HUES64 (cell line): ENCODE measurements at regions not wholly inside any gene's neighbourhood (a gene's known extent, or its start where the extent isn't known, plus 50 kb on each side); places are given as distances from the start of the nearest gene placed in this dataset.
"Not testable (repeated sequence)": the region's sequence is repeated elsewhere in the genome, so short reads cannot be mapped to it uniquely, and the experiment has no call there.

Experiments used
- H3K27ac ChIP-seq: 2 replicates; pipeline ENCODE4 v1.7.0; 2013; ENCODE audit warnings: low read depth, low read length, inconsistent platforms
- H3K27me3 ChIP-seq: 2 replicates; pipeline ENCODE4 v1.6.1; 2013; ENCODE audit warnings: mild to moderate bottlenecking, low read length; ENCODE audit not compliant: insufficient read depth
- H3K36me3 ChIP-seq: 2 replicates; pipeline ENCODE4 v1.6.1; 2013; ENCODE audit warnings: mild to moderate bottlenecking, low read length; ENCODE audit not compliant: insufficient read depth
- H3K4me1 ChIP-seq: 2 replicates; pipeline ENCODE4 v1.6.1; 2013; ENCODE audit warnings: mild to moderate bottlenecking, low read length, moderate library complexity; ENCODE audit not compliant: insufficient read depth
- H3K4me3 ChIP-seq: 2 replicates; pipeline ENCODE4 v1.5.1; 2013; ENCODE audit warnings: mild to moderate bottlenecking, low read length, moderate library complexity
- H3K9ac ChIP-seq: 2 replicates; pipeline ENCODE4 v1.6.1; 2013; ENCODE audit warnings: mild to moderate bottlenecking, low read depth, low read length
- H3K9me3 ChIP-seq: 2 replicates; pipeline ENCODE4 v1.6.1; 2013; ENCODE audit warnings: low read depth, low read length; ENCODE audit not compliant: insufficient read depth
- WGBS: fragments of 150-250, 120-280 bp; methylation state at CpG from one replicate; pipeline ENCODE4 v1.1.7; 2013; ENCODE audit warnings: missing lambda C conversion rate; 5-methylcytosine and 5-hydroxymethylcytosine counted together

DNA sequence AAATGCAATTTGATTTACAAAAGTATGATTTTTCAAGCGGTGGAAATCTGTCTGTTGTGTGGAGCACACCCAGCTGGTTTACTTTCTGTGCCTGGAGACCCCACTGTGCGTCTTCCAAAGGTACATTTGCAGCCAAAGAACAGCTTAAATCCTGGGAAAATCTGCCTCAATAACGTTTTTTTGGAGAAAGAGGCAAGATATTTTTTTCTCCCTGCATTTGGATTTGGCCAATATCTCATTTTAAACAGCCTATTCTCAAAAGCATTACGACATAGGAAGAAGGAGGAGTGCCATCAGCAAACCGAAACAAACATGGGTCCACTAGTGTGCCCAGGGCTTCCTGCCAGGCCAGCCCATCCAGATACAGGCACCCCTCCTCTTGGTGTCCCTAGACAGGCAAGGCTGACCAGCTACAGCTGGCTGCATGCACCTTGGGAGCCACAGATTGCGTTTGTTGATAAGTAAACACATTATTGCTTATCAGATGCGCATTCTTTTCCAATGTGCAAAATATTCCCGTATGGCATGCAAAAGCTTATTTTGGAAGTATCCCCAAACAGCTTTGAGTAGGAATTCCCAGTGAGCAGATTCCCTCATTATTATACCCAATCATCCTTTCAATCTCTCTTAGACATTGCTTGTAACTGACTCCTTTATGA lies 184.5 kb upstream of the MARCKS start:
- Histone ChIP-seq H3K27me3 (no peaks in the 10 kb centered on the region), H3K9ac (no peak overlapping the region), H3K9me3 (no peaks in the 10 kb centered on the region), H3K4me1 (peaks cover 33% of the 10 kb centered on the region), H3K4me3 (no peak overlapping the region), H3K36me3 (no peaks in the 10 kb centered on the region), H3K27ac (peak overlapping the region; percentile 12; the same call in 1 of the 2 replicates)
- WGBS = 67% methylated on average over 8 of the region's 8 CpGs

DNA sequence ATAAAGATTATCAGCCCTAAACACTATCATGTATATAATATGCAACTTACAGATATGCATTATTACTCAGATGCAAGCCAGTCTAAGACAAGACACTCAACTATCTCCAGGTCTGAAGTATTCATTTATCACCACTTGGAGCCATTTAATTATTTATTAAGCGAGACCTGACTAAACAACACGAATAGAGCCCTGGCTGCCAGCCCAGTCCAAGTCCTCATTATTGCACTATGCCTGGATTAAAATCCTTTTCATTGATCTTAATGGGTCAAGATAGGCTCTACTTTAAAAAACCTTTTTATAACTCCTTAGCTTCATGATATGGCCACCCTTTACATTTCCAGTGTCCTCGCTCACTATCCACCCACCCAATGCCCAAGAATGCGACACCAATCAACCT lies 183.1 kb upstream of the MARCKS start:
- no peaks in the 10 kb centered on the region for H3K36me3 ChIP-seq
- H3K27ac ChIP-seq = no peak overlapping the region
- peaks cover 33% of the 10 kb centered on the region for H3K4me1 ChIP-seq
- H3K9ac ChIP-seq = no peak overlapping the region
- no peaks in the 10 kb centered on the region for H3K9me3 ChIP-seq
- WGBS = 88% methylated on average over 4 of the region's 4 CpGs
- no peaks in the 10 kb centered on the region for H3K27me3 ChIP-seq
- no peak overlapping the region for H3K4me3 ChIP-seq

DNA sequence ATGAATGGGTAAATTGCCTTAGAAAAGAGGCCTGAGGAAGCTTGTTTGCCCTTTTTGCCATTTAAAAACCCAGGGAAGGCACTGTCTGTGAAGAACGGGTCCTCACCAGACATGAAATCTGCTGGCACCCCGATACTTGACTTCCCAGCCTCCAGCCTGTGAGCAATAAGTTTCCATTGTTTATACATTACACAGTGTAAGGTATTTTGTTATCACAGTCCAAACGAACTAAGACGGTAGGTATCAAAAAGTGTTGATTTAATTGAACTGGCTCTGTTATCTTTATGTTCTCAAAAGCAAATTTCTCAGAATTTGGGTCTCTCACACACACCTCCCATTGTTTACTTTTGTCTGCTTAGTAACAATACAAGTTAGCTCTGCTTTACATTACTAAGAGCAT lies 181.1 kb upstream of the MARCKS start:
- Histone ChIP-seq H3K27ac (no peak overlapping the region), H3K4me1 (peaks cover 33% of the 10 kb centered on the region), H3K4me3 (no peak overlapping the region), H3K36me3 (no peaks in the 10 kb centered on the region), H3K9ac (no peak overlapping the region), H3K27me3 (no peaks in the 10 kb centered on the region), H3K9me3 (no peaks in the 10 kb centered on the region)
- WGBS = 99% methylated on average over 4 of the region's 4 CpGs

DNA sequence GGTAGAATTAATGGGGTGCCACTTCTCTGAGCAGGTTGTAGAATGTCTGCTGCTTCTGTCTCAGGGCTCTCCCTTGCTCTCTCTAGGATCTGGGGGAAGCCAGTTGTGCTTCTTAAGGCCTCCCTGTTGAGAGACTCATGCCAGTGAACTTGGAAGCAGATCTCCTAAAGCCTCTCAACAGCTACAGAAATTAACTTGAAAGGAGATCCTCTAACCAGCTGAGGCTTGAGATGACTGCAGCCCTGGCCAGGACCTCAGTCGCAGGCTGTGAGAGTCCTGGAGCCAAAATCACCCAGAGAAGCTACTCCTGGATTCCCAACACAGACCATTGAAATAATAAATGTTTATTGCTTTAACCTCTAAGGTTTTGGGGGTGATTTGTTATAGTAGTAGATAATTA lies 180.2 kb upstream of the MARCKS start:
- Histone ChIP-seq H3K9me3 (no peaks in the 10 kb centered on the region), H3K4me1 (peaks cover 27% of the 10 kb centered on the region), H3K27ac (no peak overlapping the region), H3K36me3 (no peaks in the 10 kb centered on the region), H3K27me3 (no peaks in the 10 kb centered on the region), H3K4me3 (no peak overlapping the region), H3K9ac (no peak overlapping the region)
- 91% methylated on average over 1 of the region's 1 CpG for WGBS

DNA sequence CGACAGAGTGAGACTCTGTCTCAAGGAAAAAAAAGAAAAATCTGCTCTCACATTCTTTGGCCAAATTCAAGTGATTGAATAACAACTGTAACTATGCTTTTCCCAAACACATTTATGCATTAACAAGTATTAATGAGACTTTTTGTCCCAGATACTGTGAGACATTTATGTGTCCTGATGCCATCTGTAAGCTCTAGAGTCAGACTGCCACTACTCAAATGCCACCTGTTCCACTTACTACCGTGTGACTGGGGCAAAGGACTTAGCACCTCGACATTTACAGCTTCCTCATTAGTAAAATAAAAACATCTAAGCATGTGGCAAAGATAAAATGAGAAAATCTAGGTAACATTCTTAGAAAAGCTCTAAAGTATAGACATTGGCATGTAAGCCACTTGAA lies 178.1 kb upstream of the MARCKS start:
- no peaks in the 10 kb centered on the region for H3K27me3 ChIP-seq
- 96% methylated on average over 3 of the region's 3 CpGs for WGBS
- H3K36me3 ChIP-seq = no peaks in the 10 kb centered on the region
- no peaks in the 10 kb centered on the region for H3K9me3 ChIP-seq
- no peak overlapping the region for H3K4me3 ChIP-seq
- no peak overlapping the region for H3K9ac ChIP-seq
- peaks cover 8% of the 10 kb centered on the region for H3K4me1 ChIP-seq
- H3K27ac ChIP-seq = no peak overlapping the region

DNA sequence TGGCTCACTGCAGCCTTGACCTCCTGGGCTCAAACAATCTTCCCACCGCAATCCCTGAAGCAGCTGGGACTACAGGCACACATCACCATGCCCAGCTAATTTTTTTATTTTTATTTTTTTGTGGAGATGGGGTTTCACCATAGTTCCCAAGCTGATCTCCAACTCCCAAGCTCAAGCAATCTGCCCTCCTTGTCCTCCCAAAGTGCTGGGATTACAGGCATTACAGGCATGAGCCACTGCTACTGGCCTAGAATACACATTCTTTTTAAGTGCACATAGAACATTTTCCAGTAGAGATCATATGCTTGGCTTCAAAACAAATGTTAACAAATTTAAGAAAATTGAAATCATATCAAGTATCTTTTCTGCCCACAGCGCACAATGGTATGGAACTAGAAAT lies 176.8 kb upstream of the MARCKS start:
- 100% methylated on average over 1 of the region's 2 CpGs for WGBS
- H3K4me3 ChIP-seq = no peak overlapping the region
- H3K27me3 ChIP-seq = no peaks in the 10 kb centered on the region
- H3K9ac ChIP-seq = no peak overlapping the region
- H3K36me3 ChIP-seq = no peaks in the 10 kb centered on the region
- 0 out of 2 replicates have a peak, but pooled peaks cover 5% of the 10 kb centered on the region for H3K4me1 ChIP-seq
- no peak overlapping the region for H3K27ac ChIP-seq
- H3K9me3 ChIP-seq = no peaks in the 10 kb centered on the region

DNA sequence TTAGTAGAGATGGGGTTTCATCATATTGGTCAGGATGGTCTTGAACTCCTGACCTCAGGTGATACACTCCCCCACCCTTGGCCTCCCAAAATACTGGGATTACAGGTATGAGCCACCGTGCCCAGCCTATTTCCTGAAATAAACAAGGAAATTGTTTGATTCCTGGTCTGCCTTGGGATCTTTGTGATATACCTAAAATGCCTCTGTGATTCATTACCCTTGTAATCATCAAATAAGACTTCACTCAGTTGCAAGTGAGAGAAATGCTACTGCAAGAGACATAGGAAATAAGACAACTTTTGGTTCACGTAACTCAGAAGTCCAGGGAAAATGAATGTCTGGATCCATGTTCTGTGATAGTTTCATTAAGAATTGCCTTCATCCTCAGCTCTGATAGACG lies 173.2 kb upstream of the MARCKS start:
- Histone ChIP-seq H3K27ac (no peak overlapping the region), H3K4me1 (0 out of 2 replicates have a peak, but pooled peaks cover 5% of the 10 kb centered on the region), H3K9ac (no peak overlapping the region), H3K27me3 (no peaks in the 10 kb centered on the region), H3K9me3 (no peaks in the 10 kb centered on the region), H3K36me3 (no peaks in the 10 kb centered on the region), H3K4me3 (no peak overlapping the region)
- 93% methylated on average over 3 of the region's 3 CpGs for WGBS

DNA sequence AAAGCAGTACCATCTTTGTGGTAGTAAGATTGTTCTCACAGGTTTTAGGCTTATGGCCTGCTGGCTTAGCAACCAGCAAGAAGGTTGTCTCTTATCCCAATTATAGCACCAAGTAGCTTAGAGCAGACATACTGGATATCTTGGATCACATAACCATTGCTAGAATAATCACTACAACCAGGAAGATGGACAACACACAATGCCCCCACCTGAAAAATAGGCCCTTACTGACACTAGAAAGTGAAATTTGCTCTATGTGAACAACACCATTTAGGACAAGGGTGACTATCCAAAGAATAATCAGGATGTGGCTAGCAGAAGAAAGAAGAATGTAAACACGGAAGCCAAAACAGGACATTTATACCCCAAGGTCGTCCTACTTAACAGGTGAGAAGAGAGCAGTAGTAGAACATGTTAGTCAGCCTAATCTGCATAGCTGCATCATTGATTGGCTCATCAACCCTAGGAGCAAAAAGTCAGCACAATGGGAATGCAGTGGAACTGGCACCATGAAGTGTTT lies 172.7 kb upstream of the MARCKS start:
- H3K27me3 ChIP-seq = no peaks in the 10 kb centered on the region
- no peak overlapping the region for H3K9ac ChIP-seq

DNA sequence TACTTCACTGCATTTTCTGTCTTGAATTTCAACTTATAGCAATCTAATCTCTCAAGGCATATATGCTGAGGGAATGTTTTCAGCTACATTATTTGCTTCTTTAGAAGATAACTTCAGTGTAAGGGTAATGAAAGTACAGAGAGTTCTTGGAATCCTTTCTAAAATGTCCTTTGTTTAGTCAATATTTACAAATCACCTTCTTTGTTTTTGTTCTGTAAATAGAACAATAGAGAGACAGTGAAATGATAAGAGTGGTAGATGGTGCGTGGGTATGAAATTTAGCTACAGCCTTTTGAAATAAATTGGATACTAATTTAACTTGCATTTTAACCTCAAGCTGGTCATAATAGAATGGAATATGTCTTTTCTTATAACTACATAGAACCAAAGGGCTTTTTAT lies 171.1 kb upstream of the MARCKS start:
- no CpG with 5 or more reads among the region's 1 CpG for WGBS
- Histone ChIP-seq H3K27me3 (no peaks in the 10 kb centered on the region), H3K27ac (no peak overlapping the region), H3K36me3 (no peaks in the 10 kb centered on the region), H3K4me1 (0 out of 2 replicates have a peak, but pooled peaks cover 5% of the 10 kb centered on the region), H3K4me3 (no peak overlapping the region), H3K9me3 (no peaks in the 10 kb centered on the region), H3K9ac (no peak overlapping the region)

More for the DNA sequence above, 172.7 kb upstream of the MARCKS start:
- WGBS = 64% methylated on average over 2 of the region's 2 CpGs
- Histone ChIP-seq H3K27ac (no peak overlapping the region), H3K4me3 (no peak overlapping the region), H3K36me3 (no peaks in the 10 kb centered on the region), H3K4me1 (0 out of 2 replicates have a peak, but pooled peaks cover 5% of the 10 kb centered on the region), H3K9me3 (no peaks in the 10 kb centered on the region)

DNA sequence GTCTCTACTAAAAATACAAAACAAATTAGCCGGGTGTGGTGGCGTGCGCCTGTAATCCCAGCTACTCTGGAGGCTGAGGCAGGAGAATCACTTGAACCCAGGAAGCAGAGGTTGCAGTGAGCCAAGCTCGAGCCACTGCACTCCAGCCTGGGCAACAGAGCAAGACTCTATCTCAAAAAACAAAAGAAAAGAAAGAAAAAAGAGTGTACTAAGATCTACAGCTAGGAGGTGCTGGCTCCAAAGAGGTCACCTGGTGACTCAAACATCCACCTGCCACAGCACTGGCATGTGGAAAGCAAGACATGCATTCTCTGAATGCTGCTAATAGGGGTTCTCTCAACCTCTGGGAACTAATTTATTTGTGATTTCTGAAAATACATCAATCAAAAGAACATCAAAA lies 167.5 kb upstream of the MARCKS start:
- H3K27ac ChIP-seq = not testable (repeated sequence)
- WGBS = 88% methylated on average over 4 of the region's 4 CpGs

DNA sequence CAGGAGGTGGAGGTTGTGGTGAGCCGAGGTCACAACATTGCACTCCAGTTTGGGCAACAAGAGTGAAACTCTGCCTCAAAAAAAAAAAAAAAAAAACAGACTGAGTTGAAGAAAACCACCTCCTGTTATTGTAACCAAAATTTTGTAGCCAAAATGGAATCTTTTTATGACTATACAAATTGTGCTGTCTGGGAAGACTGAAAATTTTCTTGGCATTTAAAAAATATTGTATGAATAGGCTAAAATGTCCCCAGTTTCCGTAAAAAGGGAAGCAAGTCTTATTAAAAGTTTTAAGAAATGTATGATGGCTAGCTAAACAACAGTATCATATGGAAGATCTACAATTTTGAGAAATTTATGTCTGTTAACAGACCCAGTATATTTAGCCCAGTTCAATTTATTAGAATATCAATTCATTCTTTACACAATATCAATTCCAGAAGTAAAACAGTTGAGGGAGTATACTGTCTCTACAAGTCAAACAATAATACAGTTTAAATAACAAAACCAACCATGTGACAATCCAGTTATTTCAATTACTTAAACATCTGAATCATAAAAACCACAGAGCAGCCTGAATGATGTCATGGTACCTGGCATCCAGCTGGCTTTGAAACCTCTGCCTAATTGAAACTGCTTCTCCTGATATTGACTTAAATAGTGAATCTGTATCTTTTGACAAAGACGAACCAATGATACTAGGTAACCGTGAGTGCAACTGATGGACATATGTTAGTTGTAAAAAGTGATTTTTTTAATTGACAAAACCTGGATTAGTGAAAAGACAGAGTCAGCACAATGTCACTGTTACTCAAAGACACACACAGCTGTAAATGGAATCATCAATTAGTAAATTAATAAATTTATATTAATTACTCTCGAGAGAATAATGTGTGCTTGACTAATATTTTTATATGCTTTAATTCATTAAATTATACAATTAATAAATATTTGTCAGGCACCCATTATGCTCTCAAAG lies 166.6 kb upstream of the MARCKS start:
- 91% methylated on average over 3 of the region's 5 CpGs for WGBS
- Histone ChIP-seq H3K27ac (no peak overlapping the region), H3K4me1 (no peaks in the 10 kb centered on the region)

More for the DNA sequence above, 167.5 kb upstream of the MARCKS start:
- not testable (repeated sequence) for H3K27me3 ChIP-seq, H3K4me1 ChIP-seq, H3K4me3 ChIP-seq, H3K9me3 ChIP-seq, H3K36me3 ChIP-seq, H3K9ac ChIP-seq

More for the DNA sequence above, 166.6 kb upstream of the MARCKS start:
- Histone ChIP-seq H3K9ac (no peak overlapping the region), H3K4me3 (no peak overlapping the region), H3K36me3 (no peaks in the 10 kb centered on the region), H3K9me3 (no peaks in the 10 kb centered on the region), H3K27me3 (no peaks in the 10 kb centered on the region)
